Right atrium auricular region (tissue), 2 donors: ENCODE measurements at regions not wholly inside any gene's neighbourhood (a gene's known extent, or its start where the extent isn't known, plus 50 kb on each side); places are given as distances from the start of the nearest gene placed in this dataset.

Experiments used
- DNase-seq: peaks from one replicate; pipeline ENCODE4 v3.0.0-alpha.2; 2019; ENCODE audit warnings: low spot score
- H3K27ac ChIP-seq, 2 donors: fragments of 200-600 bp; sonication (generic); 1 replicate in 1 of 2; 2 replicates in 1 of 2; pipeline ENCODE4 v1.5.1; 2016 to 2019
- H3K27me3 ChIP-seq, 2 donors: fragments of 200-600 bp; sonication (generic); one replicate each; pipeline versions ENCODE4 v1.5.1 to v1.6.0; 2017 to 2019
- H3K36me3 ChIP-seq: fragments of 200-600 bp; sonication (generic); one replicate; pipeline ENCODE4 v1.5.1; 2016
- H3K4me1 ChIP-seq, 2 donors: fragments of 200-600 bp; sonication (generic); one replicate each; pipeline versions ENCODE4 v1.5.1 to v1.6.0; 2017 to 2019
- H3K4me3 ChIP-seq, 2 donors: fragments of 200-600 bp; sonication (generic); 1 replicate in 1 of 2; 2 replicates in 1 of 2; pipeline ENCODE4 v1.5.1; 2017 to 2019; ENCODE audit warnings: mild to moderate bottlenecking in 1 of 2, moderate library complexity in 1 of 2
- H3K9me3 ChIP-seq, 2 donors: fragments of 200-600 bp; sonication (generic); one replicate each; pipeline ENCODE4 v1.5.1; 2019
- CTCF ChIP-seq, 2 donors: fragments of 200-600 bp; sonication (generic); IDR thresholded peaks; one replicate each; pipeline ENCODE4 v1.5.1; 2019; ENCODE audit warnings: antibody characterized with exemption in 2 of 2

DNA sequence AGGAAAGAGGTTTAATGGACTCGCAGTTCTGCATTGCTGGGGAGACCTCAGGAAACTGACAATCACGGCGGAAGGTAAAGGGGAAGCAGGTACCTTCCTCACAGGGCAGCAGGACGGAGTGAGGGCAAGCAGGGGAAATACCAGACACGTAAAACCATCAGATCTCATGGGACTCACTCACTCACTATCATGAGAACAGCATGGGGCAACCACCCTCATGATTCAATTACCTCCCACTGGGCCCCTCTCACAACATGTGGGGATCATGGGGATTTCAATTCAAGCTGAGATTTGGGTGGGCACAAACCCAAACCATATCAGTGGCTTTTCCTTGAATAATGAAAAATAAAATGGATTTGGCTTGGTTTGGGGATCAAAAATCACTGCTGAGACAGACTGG, 380.5 kb downstream of the VRK1 start:
- Histone ChIP-seq H3K9me3 (no peaks in the 10 kb centered on the region), H3K27ac (no peak overlapping the region), H3K4me1 (no peaks in the 10 kb centered on the region), H3K27me3 (no peaks in the 10 kb centered on the region), H3K4me3 (no peak overlapping the region), H3K36me3 (no peaks in the 10 kb centered on the region)
- TF ChIP-seq CTCF (IDR thresholded peaks at IDR 0.05), result no peak
- no peak for DNase-seq

GRCh38 chr14:97178781-97179180, 381.6 kb downstream of the VRK1 start:
- Histone ChIP-seq H3K9me3 (no peaks in the 10 kb centered on the region), H3K4me3 (no peak overlapping the region), H3K36me3 (no peaks in the 10 kb centered on the region), H3K27me3 (no peaks in the 10 kb centered on the region), H3K4me1 (no peaks in the 10 kb centered on the region), H3K27ac (no peak overlapping the region)
- DNase-seq, result no peak
- no peak for TF ChIP-seq CTCF (IDR thresholded peaks at IDR 0.05)

DNA sequence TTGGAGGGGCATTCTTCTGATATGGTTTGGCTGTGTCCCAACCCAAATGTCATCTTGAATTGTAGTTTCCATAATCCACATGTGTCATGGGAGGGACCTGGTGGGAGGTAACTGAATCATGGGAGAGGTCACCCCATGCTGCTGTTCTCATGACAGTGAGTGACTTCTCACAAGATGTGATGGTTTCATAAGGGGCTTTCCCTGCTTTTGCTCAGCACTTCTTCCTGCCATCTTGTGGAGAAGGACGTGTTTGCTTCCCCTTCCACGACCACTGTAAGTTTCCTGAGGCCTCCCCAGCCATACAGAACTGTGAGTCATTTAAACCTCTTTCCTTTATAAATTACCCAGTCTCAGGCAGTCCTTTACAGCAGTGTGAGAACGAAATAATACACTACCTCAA, 382.4 kb downstream of the VRK1 start:
- Histone ChIP-seq H3K27ac (no peak overlapping the region), H3K9me3 (no peaks in the 10 kb centered on the region), H3K4me1 (no peaks in the 10 kb centered on the region), H3K4me3 (no peak overlapping the region), H3K27me3 (no peaks in the 10 kb centered on the region), H3K36me3 (no peaks in the 10 kb centered on the region)
- no peak for DNase-seq
- no peak for TF ChIP-seq CTCF (IDR thresholded peaks at IDR 0.05)

- Histone ChIP-seq H3K27me3 (no peaks in the 10 kb centered on the region), H3K4me1 (no peaks in the 10 kb centered on the region), H3K27ac (no peak overlapping the region), H3K4me3 (no peak overlapping the region), H3K9me3 (no peaks in the 10 kb centered on the region), H3K36me3 (no peaks in the 10 kb centered on the region)
- no peak for TF ChIP-seq CTCF (IDR thresholded peaks at IDR 0.05)
- DNase-seq, result no peak
Measured at GRCh38 chr14:97180304-97181200, 383.4 kb downstream of the VRK1 start.

- H3K27ac ChIP-seq, result no peak overlapping the region
- no peak overlapping the region for H3K4me3 ChIP-seq
- H3K9me3 ChIP-seq, result no peaks in the 10 kb centered on the region
- DNase-seq, result no peak
- TF ChIP-seq CTCF (IDR thresholded peaks at IDR 0.05), result no peak
- no peaks in the 10 kb centered on the region for H3K36me3 ChIP-seq
- H3K27me3 ChIP-seq, result no peaks in the 10 kb centered on the region
- H3K4me1 ChIP-seq, result no peaks in the 10 kb centered on the region
Measured at GRCh38 chr14:97185186-97185585, 388.0 kb downstream of the VRK1 start.

GRCh38 chr14:97187916-97188315, 390.7 kb downstream of the VRK1 start:
- Histone ChIP-seq H3K27me3 (no peaks in the 10 kb centered on the region), H3K27ac (no peak overlapping the region), H3K36me3 (no peaks in the 10 kb centered on the region), H3K4me3 (no peak overlapping the region), H3K4me1 (no peaks in the 10 kb centered on the region), H3K9me3 (no peaks in the 10 kb centered on the region)
- TF ChIP-seq CTCF (IDR thresholded peaks at IDR 0.05), result no peak
- no peak for DNase-seq
